Spinal cord (tissue), 9 donors: ENCODE measurements at regions not wholly inside any gene's neighbourhood (a gene's known extent, or its start where the extent isn't known, plus 50 kb on each side); places are given as distances from the start of the nearest gene placed in this dataset.

Experiments
- DNase-seq, 6 donors: peaks; one replicate each; pipeline versions ENCODE4 v3.0.0 to v3.0.0-alpha.2; 2013 to 2015; ENCODE audit warnings: low spot score in 6 of 6, low read depth in 4 of 6
- H3K27ac ChIP-seq: one replicate; pipeline ENCODE4 v1.5.1; 2013; ENCODE audit warnings: low read depth, low read length, control low read depth
- H3K27me3 ChIP-seq: one replicate; pipeline ENCODE4 v1.6.1; 2013; ENCODE audit warnings: low read length; ENCODE audit not compliant: control insufficient read depth, insufficient read depth
- H3K36me3 ChIP-seq: one replicate; pipeline ENCODE4 v1.6.1; 2013; ENCODE audit warnings: low read length; ENCODE audit not compliant: control insufficient read depth, insufficient read depth
- H3K4me1 ChIP-seq: one replicate; pipeline ENCODE4 v1.6.1; 2013; ENCODE audit warnings: low read length; ENCODE audit not compliant: control insufficient read depth, insufficient read depth
- H3K4me3 ChIP-seq: one replicate; pipeline ENCODE4 v1.5.1; 2013; ENCODE audit warnings: low read depth, low read length, control low read depth
- H3K9me3 ChIP-seq: one replicate; pipeline ENCODE4 v1.6.1; 2013; ENCODE audit warnings: low read length; ENCODE audit not compliant: control insufficient read depth, insufficient read depth
- WGBS: methylation state at CpG from one replicate; pipeline ENCODE4 v1.1.5; 2013; ENCODE audit warnings: missing lambda C conversion rate; ENCODE audit not compliant: insufficient coverage; 5-methylcytosine and 5-hydroxymethylcytosine counted together
- donor health status: healthy.

- Histone ChIP-seq H3K9me3 (no peaks in the 10 kb centered on the region), H3K4me1 (no peaks in the 10 kb centered on the region), H3K36me3 (no peaks in the 10 kb centered on the region), H3K27ac (no peak overlapping the region), H3K27me3 (no peaks in the 10 kb centered on the region), H3K4me3 (no peak overlapping the region)
- 100% methylated on average over 2 of the region's 5 CpGs for WGBS
- DNase-seq = peak in 1 of 6 donors; percentile 16
Observed at GRCh38 chr9:31355159-31355882, 1029.1 kb upstream of the ACO1 start.

GRCh38 chr9:31355965-31356364 lies 1028.5 kb upstream of the ACO1 start:
- H3K4me1 ChIP-seq = no peaks in the 10 kb centered on the region
- H3K9me3 ChIP-seq = no peaks in the 10 kb centered on the region

GRCh38 chr9:31359071-31359470 lies 1025.4 kb upstream of the ACO1 start:
- DNase-seq = no peak
- Histone ChIP-seq H3K9me3 (no peaks in the 10 kb centered on the region), H3K27ac (no peak overlapping the region), H3K4me3 (no peak overlapping the region), H3K4me1 (no peaks in the 10 kb centered on the region), H3K36me3 (no peaks in the 10 kb centered on the region), H3K27me3 (no peaks in the 10 kb centered on the region)

More at GRCh38 chr9:31355965-31356364, 1028.5 kb upstream of the ACO1 start:
- H3K36me3 ChIP-seq = no peaks in the 10 kb centered on the region
- no peaks in the 10 kb centered on the region for H3K27me3 ChIP-seq
- H3K27ac ChIP-seq = no peak overlapping the region
- peak in 1 of 6 donors; percentile 42 for DNase-seq
- no peak overlapping the region for H3K4me3 ChIP-seq

GRCh38 chr9:31364171-31364570 lies 1020.3 kb upstream of the ACO1 start:
- H3K4me3 ChIP-seq = no peak overlapping the region
- H3K27ac ChIP-seq = no peak overlapping the region
- no peak for DNase-seq
- no peaks in the 10 kb centered on the region for H3K27me3 ChIP-seq
- no peaks in the 10 kb centered on the region for H3K9me3 ChIP-seq
- 96% methylated on average over 3 of the region's 5 CpGs for WGBS
- H3K36me3 ChIP-seq = no peaks in the 10 kb centered on the region
- H3K4me1 ChIP-seq = no peaks in the 10 kb centered on the region

- Histone ChIP-seq H3K27ac (no peak overlapping the region), H3K9me3 (no peaks in the 10 kb centered on the region), H3K4me3 (no peak overlapping the region), H3K4me1 (no peaks in the 10 kb centered on the region), H3K27me3 (no peaks in the 10 kb centered on the region), H3K36me3 (no peaks in the 10 kb centered on the region)
- WGBS = 88% methylated on average over 1 of the region's 7 CpGs
- DNase-seq = no peak
Observed at GRCh38 chr9:31372799-31373587, 1011.5 kb upstream of the ACO1 start.

GRCh38 chr9:31377358-31377757 lies 1007.1 kb upstream of the ACO1 start:
- Histone ChIP-seq H3K9me3 (no peaks in the 10 kb centered on the region), H3K4me3 (no peak overlapping the region), H3K4me1 (no peaks in the 10 kb centered on the region), H3K27me3 (no peaks in the 10 kb centered on the region), H3K36me3 (no peaks in the 10 kb centered on the region), H3K27ac (no peak overlapping the region)
- WGBS = no CpG with 5 or more reads among the region's 4 CpGs
- peak in 1 of 6 donors; percentile 37 for DNase-seq

- Histone ChIP-seq H3K9me3 (no peaks in the 10 kb centered on the region), H3K4me1 (no peaks in the 10 kb centered on the region), H3K36me3 (no peaks in the 10 kb centered on the region), H3K4me3 (no peak overlapping the region), H3K27ac (no peak overlapping the region), H3K27me3 (no peaks in the 10 kb centered on the region)
- no peak for DNase-seq
- WGBS = 100% methylated on average over 1 of the region's 1 CpG
Observed at GRCh38 chr9:31388660-31389059, 995.8 kb upstream of the ACO1 start.

- no peaks in the 10 kb centered on the region for H3K9me3 ChIP-seq
- H3K27me3 ChIP-seq = no peaks in the 10 kb centered on the region
- no peaks in the 10 kb centered on the region for H3K36me3 ChIP-seq
- DNase-seq = no peak
- WGBS = 43% methylated on average over 1 of the region's 3 CpGs
- no peak overlapping the region for H3K27ac ChIP-seq
- no peak overlapping the region for H3K4me3 ChIP-seq
- H3K4me1 ChIP-seq = no peaks in the 10 kb centered on the region
Observed at GRCh38 chr9:31389075-31389474, 995.4 kb upstream of the ACO1 start.

- no peaks in the 10 kb centered on the region for H3K4me1 ChIP-seq
- no peaks in the 10 kb centered on the region for H3K36me3 ChIP-seq
- H3K27ac ChIP-seq = peak overlapping the region; percentile 33
- no CpG with 5 or more reads among the region's 5 CpGs for WGBS
- H3K4me3 ChIP-seq = no peak overlapping the region
- H3K27me3 ChIP-seq = no peaks in the 10 kb centered on the region
- no peaks in the 10 kb centered on the region for H3K9me3 ChIP-seq
- DNase-seq = peak; percentile 30 to 85 (median 40)
Observed at GRCh38 chr9:31390403-31391025, 993.9 kb upstream of the ACO1 start.

- Histone ChIP-seq H3K4me1 (no peaks in the 10 kb centered on the region), H3K27ac (no peak overlapping the region), H3K4me3 (no peak overlapping the region), H3K9me3 (no peaks in the 10 kb centered on the region), H3K27me3 (no peaks in the 10 kb centered on the region), H3K36me3 (no peaks in the 10 kb centered on the region)
- DNase-seq = no peak
Observed at GRCh38 chr9:31393240-31393639, 991.2 kb upstream of the ACO1 start.
